SHP77 treated with DMSO at 0.1 percent for 48 hours (cell line): ENCODE measurements at regions not wholly inside any gene's neighbourhood (a gene's known extent, or its start where the extent isn't known, plus 50 kb on each side); places are given as distances from the start of the nearest gene placed in this dataset.
"Not testable (repeated sequence)": the region's sequence is repeated elsewhere in the genome, so short reads cannot be mapped to it uniquely, and the experiment has no call there.

Experiments
- DNase-seq: peaks from one replicate; lab custom pipeline; 2025; lab: John Stamatoyannopoulos, UW

- no peak for DNase-seq
Observed at GRCh38 chr13:89977203-89977602, 1370.3 kb upstream of the MIR17HG start.

- no peak for DNase-seq
Observed at GRCh38 chr13:89980896-89981295, 1366.6 kb upstream of the MIR17HG start.

- no peak for DNase-seq
Observed at GRCh38 chr13:89982407-89983095, 1364.9 kb upstream of the MIR17HG start.

- DNase-seq: no peak
Observed at GRCh38 chr13:89988206-89988605, 1359.3 kb upstream of the MIR17HG start.

- no peak for DNase-seq
Observed at GRCh38 chr13:90003566-90003965, 1343.9 kb upstream of the MIR17HG start.

GRCh38 chr13:90008707-90009149, 1338.8 kb upstream of the MIR17HG start:
- DNase-seq: no peak

GRCh38 chr13:90014038-90014437, 1333.4 kb upstream of the MIR17HG start:
- DNase-seq: no peak

GRCh38 chr13:90015565-90016507, 1331.7 kb upstream of the MIR17HG start:
- no peak for DNase-seq

- no peak for DNase-seq
Observed at GRCh38 chr13:90016688-90017087, 1330.8 kb upstream of the MIR17HG start.

- DNase-seq: no peak
Observed at GRCh38 chr13:90020536-90021070, 1326.9 kb upstream of the MIR17HG start.

GRCh38 chr13:90027409-90027808, 1320.1 kb upstream of the MIR17HG start:
- no peak for DNase-seq

GRCh38 chr13:90032313-90032712, 1315.2 kb upstream of the MIR17HG start:
- DNase-seq: no peak

- no peak for DNase-seq
Observed at GRCh38 chr13:90032841-90033493, 1314.5 kb upstream of the MIR17HG start.

- DNase-seq: no peak
Observed at GRCh38 chr13:90039516-90039915, 1308.0 kb upstream of the MIR17HG start.

- DNase-seq: no peak
Observed at GRCh38 chr13:90047600-90047999, 1299.9 kb upstream of the MIR17HG start.

- no peak for DNase-seq
Observed at GRCh38 chr13:90049989-90050671, 1297.4 kb upstream of the MIR17HG start.

- no peak for DNase-seq
Observed at GRCh38 chr13:90055121-90055520, 1292.4 kb upstream of the MIR17HG start.

GRCh38 chr13:90055760-90056159, 1291.7 kb upstream of the MIR17HG start:
- no peak for DNase-seq

- not testable (repeated sequence) for DNase-seq
Observed at GRCh38 chr13:90064226-90064625, 1283.3 kb upstream of the MIR17HG start.

GRCh38 chr13:90068658-90069057, 1278.8 kb upstream of the MIR17HG start:
- no peak for DNase-seq

GRCh38 chr13:90070362-90070761, 1277.1 kb upstream of the MIR17HG start:
- DNase-seq: no peak
